Activated CD4-positive, alpha-beta T cell treated with anti-CD3 and anti-CD28 coated beads, Interleukin-2, amount 50 U/mL, for 4 hours (primary cell): ENCODE measurements at regions not wholly inside any gene's neighbourhood (a gene's known extent, or its start where the extent isn't known, plus 50 kb on each side); places are given as distances from the start of the nearest gene placed in this dataset.
"Not testable (repeated sequence)": the region's sequence is repeated elsewhere in the genome, so short reads cannot be mapped to it uniquely, and the experiment has no call there.

ENCODE experiments used
- DNase-seq, 2 experiments: peaks; one replicate each; pipeline ENCODE4 v3.0.0-alpha.2; 2020

DNA sequence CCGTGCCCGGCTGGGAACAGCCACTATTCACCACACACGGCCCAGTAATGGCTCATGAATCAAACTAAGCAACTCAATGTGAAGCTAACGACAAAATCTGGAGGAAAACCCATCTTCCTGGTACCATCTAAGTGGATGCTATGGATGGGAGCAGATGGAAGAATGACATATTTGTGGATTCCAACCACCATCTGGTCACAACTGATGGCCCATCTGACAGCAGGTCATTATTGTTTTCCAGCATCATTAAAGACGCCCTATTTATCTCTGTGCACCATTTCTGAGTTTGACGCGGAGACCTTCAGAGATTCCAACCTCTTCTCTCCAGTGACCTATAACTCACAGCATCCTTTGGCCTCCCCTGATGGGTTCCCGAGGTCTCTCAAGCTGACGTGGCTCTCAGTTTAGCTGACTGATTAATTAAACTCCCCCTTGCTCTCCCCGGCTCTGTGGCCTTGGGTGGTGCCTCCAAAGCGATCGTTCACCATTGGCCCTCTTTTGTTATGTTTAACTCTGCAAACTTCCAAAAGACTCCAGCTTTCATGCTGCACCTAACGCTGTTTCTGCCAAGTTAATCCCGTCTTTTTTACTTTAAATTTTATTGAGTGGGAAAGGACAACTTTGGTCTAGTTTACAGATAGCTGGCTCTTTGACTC lies 1514.4 kb downstream of the BRD1 start:
- no peak for DNase-seq

DNA sequence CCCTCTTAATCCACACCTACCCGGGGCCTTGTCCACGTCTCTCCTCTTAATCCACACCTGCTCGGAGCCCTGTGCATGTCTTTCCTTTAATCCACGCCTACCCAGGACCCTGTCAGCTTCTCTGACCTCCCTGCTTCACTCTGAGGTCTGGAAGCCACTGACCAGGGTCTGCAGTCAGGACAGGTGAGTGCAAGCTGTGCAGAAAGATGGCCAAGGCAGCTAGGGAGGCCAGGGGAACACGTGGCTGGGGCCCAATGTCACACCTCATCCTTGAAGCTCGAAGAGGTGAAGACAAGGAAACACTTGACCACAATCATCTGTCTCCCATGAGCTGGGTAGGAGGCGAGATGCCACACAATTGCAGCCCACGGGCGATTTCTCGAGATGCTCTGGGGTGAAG lies 1516.9 kb downstream of the BRD1 start:
- no peak for DNase-seq

DNA sequence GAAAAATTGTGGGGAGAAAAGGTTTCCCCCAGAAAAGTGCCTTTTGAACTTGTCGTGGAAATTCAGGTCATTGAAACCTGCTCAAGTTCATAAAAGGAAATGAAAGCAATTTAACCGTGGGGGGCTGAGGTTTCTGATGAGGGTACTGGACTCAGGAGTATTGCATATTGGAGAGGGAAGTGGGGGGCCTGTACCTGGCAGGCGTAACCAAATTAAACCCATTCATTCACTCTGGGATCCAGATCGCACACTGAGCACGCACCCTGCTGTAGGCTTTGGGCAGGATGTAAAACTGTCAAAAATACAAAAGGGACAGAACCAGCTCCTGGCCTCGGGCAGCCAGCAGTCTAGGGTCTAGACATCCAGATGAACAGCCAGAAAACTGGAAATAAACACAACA lies 1517.4 kb downstream of the BRD1 start:
- no peak for DNase-seq

DNA sequence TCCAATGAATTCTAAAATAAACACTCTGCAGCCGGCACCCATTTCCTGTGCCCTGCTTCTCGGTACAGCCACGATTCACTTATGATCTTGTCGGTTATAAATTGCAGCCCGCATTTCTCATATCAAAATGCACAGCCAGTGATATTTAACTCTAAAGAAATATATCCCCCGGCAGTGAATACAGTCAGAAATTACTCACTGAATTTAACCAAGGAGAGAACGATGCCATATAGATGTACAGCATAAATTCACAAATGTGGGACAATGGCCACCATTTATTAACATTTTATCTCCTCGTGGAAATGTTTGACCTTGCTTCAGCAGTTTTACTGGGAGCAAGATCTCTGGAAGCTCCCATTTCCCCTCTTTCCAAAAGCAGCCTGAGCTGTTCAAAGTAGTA lies 1517.8 kb downstream of the BRD1 start:
- DNase-seq: no peak

DNA sequence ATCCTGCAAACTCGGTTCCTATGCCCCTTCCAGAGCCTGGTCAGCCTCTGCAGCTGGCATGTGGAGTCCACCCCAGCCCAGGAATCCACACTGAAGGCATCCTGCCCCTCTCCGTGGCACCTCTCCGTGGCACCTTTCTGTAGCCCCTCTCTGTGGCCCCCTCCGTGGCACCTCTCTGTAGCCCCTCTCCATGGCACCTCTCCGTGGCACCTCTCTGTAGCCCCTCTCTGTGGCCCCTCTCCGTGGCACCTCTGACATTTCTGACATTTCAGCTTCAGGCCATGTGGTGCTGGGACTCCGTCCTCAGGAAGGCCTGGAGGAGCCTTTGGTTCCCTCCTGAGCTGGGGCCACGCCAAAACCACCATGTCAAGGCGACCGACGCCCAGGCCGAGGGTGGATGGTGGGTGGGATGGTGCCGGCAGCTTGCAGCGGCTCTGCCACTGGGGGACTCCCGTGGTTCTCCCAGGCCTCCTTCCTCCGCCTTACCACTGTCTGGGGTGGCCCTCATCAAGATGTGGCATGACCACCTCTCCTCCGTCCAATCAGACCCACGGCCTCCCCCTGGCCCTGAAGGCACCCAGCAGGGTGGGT lies 1518.5 kb downstream of the BRD1 start:
- no peak for DNase-seq

DNA sequence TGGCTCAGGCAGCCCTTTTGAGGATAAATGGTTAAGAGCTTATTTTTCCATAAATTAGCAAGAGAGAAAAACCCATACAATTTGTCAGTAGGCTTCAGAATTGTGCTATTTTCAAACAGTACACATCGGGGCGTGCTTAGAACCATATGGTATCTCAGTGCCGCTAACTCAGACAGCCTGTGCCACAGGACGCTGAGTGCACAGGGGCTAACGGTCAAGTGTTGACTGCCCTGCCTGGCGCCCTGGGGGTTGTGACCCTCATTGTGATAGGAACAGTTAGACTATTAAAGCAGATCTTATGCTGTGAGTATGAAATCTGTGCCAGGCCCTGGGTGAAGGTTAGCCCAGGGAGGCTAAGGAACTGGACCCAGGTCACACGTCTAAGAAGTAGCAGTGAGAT lies 1519.7 kb downstream of the BRD1 start:
- no peak for DNase-seq

DNA sequence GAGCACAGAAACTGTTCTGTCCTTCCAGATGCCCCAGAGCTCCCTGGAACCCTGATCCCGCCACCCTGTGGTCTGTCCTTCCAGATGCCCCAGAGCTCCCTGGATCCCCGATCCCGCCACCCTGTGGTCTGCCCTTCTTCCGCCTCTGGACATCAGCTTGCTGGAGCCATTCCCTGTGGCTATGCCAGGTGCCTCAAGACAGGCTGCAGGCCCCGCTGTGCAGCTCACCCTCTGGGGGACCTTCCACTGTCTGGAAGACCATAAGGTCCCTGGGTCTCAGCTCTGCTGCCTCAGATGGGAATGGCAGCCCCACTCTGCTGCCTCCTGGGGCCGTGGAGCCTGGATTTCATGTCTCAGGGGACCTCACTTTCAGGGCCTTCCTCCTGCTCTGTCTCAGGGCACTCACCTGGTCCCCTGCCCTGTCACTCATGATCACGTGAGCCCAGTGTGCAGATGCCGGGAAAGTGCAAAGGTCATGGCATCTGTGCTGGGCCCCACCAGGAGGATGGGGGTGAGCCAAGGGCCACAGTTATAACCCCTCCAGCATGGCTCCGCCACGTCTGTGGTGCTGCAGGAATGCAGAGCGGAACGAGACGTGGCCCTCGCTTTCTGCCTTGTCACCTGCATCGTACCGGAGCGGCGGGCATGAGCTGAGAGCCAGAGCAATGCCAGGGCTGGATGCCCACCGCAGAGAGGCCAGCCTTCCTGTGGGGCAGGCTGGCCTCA lies 1520.7 kb downstream of the BRD1 start:
- DNase-seq: no peak

DNA sequence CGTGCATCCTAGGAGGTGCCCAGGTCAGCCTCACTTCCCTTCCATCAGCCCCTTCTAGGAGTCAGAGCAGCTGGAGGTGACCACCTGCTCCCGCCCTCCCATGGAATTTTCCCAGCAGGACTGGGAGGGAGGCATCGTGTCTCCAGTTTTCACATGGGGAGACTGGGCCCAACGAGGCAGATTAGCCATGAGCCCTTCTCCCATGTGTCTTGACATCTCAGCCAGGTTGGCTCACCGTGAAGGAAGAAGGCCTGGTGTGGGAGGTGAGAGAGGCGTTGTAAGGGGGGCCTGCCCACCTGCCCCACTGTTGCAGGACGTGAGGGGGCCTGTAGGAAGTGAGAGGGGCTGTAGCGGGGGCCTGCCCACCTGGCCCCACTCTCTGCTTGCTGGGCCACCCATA lies 1521.4 kb downstream of the BRD1 start:
- DNase-seq: no peak

DNA sequence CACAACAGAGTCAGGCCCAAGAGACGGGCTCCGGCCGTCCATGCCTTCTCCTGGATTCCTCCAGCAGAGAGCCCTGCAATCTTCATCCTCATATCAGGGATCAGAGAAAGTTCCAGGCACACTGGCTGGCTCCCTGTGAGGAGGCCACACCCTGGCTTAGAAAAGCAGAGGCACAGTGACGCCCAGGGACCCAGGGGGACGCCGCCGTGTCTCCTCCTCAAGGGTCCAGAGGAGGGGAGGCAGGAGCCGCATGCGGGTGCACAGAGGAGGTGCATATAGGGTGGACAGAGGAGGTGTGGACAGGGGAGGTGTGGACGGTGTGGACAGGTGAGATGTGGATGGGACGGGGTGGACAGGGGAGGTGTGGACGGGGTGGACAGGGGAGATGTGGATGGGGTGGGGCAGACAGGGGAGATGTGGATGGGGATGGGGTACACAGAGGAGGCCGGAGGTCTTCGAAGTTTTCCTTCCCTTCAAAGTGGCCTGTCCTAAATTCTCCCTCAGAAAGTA lies 1521.9 kb downstream of the BRD1 start:
- no peak for DNase-seq

DNA sequence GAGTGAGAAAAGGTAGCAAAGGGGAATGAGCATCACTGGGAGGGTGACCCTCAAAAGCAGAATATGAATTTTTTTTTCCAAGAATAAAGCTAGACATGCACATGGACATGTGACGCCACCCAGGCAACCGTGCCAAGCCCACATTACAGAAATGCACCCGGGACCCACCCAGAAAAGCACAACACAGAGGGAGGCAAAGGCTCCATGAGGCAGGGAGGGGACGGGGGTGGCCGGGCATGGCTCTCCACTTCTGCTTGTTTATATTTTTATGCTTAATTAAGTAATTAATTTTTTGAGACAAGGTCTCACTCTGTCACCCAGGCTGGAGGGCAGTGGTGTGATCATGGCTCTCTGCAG lies 1524.3 kb downstream of the BRD1 start:
- no peak for DNase-seq

DNA sequence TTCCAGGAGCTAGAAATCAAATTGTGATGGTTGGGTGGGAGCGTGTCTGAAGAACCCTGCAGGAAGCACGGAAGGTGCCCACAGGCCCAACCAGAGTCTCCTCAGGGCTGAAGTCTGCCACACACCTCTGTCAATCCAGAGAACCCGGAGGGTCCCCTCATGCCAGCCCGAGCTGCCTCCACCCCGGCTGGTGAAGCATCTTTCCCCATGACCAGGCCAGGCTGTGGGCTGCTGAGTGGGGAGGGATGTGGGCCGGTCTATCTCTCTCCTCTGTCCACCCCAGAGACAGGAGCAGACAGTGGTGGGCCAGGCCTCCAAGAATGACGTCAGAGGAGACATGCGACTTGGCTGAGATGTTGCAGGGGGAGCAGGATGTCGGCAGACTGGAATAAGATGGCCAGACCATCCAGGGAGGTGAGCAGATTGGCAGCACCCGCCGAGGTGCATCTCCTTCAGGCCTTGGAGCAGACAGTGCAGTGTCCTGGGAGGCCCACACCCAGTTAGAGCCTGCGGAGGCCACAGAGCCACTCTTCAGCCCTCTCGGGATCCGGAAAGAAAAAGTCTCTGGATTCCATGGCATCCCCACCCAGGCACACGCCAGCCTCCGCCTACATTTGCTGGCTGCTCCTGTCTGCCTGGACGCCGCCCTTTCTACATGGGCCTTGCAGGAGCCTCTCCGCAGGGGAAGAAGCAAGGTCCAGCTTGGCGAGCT lies 1524.9 kb downstream of the BRD1 start:
- no peak for DNase-seq

DNA sequence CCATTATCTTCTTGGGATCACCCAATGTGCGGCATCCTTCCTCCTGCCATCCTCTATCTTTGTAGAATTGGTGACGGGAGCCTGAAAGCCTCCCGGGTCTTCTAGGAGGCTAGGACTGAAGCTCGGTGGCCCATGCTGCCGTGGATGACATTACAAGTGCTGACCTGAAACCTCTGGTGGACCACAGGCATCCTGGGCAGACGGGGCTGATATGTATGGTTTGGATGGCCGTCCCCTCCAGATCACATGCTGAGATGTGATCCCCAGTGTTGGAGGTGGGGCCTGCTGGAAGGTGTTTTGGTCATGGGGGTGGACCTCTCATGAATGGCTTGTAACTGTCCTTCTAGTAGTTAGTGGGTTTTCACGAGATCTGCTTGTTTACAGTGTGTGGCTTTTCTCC lies 1525.8 kb downstream of the BRD1 start:
- DNase-seq: no peak

DNA sequence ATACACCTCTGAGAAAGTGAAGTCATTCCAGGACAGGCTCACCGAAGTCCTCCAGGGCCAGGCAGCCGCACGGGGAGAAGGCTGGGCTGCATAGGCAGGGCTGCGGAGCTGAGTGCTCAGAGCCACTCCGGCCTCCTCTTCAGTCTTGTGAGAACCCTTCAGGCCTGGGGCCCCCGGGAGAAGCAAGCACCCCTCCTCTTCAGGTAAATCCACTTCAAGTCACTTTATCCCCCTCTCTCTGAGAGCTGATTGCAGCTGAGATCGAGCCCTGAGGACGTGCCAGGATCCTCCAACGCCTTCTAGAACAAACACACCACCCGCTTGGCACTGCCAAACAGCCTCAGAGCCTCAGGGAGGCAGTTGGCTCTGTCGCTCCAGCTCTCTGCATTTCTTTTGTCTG lies 1526.3 kb downstream of the BRD1 start:
- no peak for DNase-seq

DNA sequence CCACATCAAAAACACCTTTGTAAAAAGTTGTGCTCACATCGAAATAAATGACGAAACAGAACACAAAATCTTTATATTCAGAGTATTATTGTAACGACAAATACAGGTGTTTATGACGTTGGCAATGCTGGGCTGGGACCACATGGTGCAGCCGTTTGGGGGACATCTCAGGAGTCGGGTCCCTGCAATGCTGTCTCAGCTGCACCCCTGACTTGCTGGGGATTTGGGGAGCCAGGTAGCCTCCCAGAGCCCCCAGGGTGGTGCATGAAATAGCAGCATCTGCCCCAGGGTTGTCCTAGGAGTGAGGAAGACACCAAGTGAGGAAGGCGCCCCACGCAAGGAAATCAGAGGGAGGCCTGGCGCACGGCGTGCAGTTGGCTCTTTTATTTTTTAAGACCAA lies 1526.8 kb downstream of the BRD1 start:
- no peak for DNase-seq

DNA sequence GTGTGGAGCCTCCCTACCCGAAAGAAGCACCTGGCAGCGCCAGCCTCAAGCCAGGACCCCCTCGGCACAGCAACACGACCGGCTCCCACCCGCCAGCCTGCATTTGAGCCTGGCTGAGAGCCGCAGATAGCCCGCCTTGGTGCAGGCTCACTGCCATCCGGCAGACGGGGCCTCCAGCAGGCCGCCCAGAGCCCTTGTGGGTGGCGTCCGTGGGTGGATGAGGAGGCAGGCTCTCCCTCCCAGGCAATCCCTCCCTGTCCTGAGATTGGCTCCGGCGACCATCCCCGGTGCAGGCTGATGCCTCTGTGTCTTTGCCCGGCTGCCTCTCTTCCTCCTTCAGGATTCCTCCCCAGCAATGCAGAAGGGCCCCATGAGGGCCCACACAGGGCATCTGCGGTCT lies 1527.9 kb downstream of the BRD1 start:
- no peak for DNase-seq

DNA sequence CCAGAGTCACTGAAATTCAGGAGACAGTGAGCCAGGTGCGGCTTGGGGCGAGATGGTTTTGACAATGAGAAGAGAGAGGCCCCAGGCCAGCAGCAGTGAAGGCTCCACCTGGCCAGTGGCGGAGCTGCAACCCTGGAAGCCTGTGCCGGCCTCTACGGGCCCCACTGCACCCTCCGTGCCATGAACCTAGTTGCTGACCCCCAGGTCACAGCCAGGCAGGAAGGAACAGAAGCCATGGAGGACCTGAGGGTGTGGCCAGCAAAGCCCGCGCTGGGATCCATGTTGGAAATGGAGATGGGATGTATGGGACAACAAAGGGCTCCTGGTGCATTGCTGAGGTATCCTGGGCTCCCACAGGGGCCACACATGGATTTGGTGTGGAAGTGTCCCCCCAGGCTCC lies 1528.5 kb downstream of the BRD1 start:
- DNase-seq: no peak

DNA sequence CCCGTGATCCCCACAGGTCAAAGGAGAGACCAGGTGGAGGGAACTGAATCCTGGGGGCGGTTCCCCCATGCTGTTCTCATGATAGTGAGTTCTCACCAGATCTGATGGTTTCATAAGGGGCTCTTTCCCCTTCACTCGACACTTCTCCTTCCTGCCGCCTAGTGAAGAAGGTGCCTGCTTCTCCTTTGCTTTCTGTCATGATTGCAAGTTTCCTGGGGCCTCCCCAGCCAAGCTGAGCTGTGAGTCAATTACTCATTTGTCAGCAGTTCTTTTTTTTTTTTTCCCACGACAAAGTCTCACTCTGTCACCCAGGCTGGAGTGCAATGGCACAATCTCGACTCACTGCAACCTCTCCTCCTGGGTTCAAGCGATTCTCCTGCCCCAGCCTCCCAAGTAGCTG lies 1530.4 kb downstream of the BRD1 start:
- no peak for DNase-seq

DNA sequence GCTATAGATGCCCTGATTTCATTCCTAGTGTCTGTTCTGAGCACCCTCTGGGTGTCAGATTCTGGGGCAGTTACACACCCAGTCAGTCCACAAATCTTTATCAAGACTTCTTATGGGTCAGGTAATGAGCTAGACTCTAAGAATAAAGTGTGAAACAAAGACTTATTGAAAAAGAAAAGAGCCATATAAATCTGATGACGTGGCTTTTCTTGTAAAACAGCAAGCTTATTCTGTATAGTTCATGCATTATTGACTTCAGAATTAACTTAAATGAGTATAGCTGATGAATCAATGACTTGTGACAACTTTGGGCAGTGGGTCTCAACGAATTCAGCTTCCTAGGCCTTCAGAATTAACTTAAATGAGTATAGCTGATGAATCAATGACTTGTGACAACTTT lies 1527.5 kb downstream of the TBC1D22A start:
- DNase-seq: not testable (repeated sequence)

DNA sequence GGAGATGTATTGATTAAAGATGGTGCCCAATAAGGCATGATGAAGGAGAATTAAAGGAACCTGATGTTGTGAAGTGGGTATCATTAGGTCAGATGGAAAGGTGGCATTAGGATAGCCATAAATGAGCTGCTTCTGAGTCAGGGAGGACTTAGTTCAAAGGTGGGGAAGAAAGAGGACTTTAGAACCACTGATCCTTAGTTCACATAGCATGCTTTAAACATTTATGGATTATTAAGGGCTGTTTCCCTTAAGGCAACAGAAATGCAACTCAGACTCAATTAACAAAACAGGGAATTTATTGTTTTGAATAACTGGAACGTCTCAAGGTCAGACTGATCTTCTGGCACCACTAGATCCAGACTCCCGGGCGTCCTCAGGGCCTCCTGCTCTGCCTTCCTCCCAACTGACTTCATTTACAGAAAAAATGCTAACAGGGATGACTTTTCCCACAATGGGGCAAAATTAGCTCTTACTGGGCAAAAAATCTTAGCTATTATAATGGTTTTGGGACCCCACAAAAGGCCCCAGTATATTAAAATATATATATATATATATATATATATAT lies 1526.0 kb downstream of the TBC1D22A start:
- DNase-seq: no peak

DNA sequence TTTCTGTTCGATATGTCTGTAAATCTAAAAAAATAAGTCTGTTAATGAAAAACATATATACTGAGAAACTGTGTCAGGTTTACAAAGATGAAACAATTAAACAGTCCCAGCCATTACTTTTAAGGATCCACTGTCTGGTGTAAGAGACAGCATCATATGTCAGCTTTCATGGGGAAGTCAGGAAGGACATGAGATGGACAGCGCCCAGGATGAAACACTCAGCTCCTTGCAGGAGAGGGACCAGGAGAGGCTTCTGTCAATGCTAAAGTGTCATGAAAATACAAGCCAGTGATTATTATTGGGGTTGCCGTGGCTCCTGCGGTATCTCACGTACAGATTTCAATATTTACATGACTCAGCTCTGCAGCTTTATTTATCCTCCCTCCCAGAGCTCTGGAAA lies 1524.6 kb downstream of the TBC1D22A start:
- DNase-seq: no peak

DNA sequence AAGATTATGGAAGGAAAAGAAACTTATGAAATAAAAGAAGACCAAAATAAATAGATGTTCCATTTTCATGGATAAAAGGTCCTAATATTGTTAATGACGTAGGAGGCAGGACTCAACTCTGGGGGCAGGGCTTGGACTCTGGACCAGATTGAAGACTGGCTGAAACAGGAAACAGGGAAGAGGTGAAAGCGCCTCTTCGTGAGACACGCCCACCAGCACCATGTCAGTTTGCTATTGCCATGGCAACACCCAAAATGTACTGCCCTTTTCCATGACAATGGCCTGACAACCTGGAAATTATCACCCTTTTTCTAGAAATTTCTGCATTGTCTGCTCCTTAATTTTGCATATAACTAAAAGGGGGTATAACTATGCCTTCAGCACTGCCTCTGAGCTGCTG lies 1522.2 kb downstream of the TBC1D22A start:
- no peak for DNase-seq

DNA sequence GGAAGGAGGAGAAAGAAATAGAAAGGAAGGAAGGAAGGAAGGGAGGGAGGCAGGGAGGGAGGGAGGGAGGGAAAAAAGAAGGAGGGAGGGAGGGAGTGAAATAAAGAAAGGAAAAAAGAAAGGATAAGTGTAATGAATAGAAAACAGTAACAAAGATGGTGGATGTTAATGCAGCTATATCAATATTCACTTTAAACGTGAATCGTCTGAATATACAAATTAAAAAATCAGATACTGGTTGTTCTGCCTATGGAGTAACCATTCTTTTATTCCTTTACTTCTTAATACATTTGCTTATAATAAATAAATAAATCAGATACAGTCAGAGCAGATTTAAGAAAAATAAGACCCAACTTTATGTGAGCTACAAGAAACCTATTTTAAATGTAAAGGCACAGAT lies 1520.4 kb downstream of the TBC1D22A start:
- DNase-seq: no peak

DNA sequence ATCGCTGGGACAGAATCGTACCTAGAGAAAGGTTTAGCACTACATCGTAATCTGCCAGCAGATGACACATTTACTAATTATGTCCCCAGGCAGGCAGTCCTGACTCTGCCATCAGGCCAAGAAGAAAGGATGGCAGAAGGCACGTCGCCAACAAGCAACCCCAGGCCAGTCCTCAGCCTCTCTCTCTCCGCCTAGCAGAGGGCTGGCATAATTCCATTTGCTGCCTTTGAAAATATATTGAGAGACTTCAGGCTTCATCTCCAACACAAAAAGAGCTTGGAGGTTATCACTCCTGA lies 1517.0 kb downstream of the TBC1D22A start:
- DNase-seq: no peak
